CD8-positive, alpha-beta memory T cell (primary cell): ENCODE measurements at regions not wholly inside any gene's neighbourhood (a gene's known extent, or its start where the extent isn't known, plus 50 kb on each side); places are given as distances from the start of the nearest gene placed in this dataset.

ENCODE experiments used
- CTCF ChIA-PET: fragments of 350-600 bp; sonication (Branson Sonifier 250); formaldehyde crosslinking; loops from one replicate; lab custom pipeline; 2021; ENCODE audit warnings: antibody characterized with exemption; lab: Charles Lee
- POLR2A ChIA-PET: fragments of 350-600 bp; sonication (Branson Sonifier 250); formaldehyde crosslinking; loops from one replicate; lab custom pipeline; 2021; ENCODE audit warnings: antibody characterized with exemption; lab: Charles Lee
- DNase-seq, 5 donors: peaks; one replicate each; pipeline versions ENCODE4 v3.0.0 to v3.0.0-alpha.2; 2020 to 2022; ENCODE audit warnings: mixed read lengths in 1 of 5
- H3K27ac ChIP-seq: one replicate; pipeline ENCODE4 v1.7.0; 2013; ENCODE audit warnings: low read depth, mild to moderate bottlenecking, low read length, moderate library complexity
- H3K27me3 ChIP-seq: 2 replicates; pipeline ENCODE4 v1.7.0; 2013; ENCODE audit warnings: low read length, mild to moderate bottlenecking; ENCODE audit not compliant: insufficient read depth, poor library complexity, severe bottlenecking
- H3K36me3 ChIP-seq: 2 replicates; pipeline ENCODE4 v1.7.0; 2013; ENCODE audit warnings: mild to moderate bottlenecking, low read length, moderate library complexity; ENCODE audit not compliant: insufficient read depth
- H3K4me1 ChIP-seq: 2 replicates; pipeline ENCODE4 v1.7.0; 2013; ENCODE audit warnings: mild to moderate bottlenecking, low read length, moderate library complexity; ENCODE audit not compliant: insufficient read depth
- H3K4me3 ChIP-seq: 2 replicates; pipeline ENCODE4 v1.7.0; 2013; ENCODE audit warnings: mild to moderate bottlenecking, low read length
- H3K9me3 ChIP-seq: 2 replicates; pipeline ENCODE4 v1.7.0; 2013; ENCODE audit warnings: mild to moderate bottlenecking, low read length
- H3K27ac Mint-ChIP-seq, 8 donors: one replicate each; pipeline ENCODE4 v1.8.0; 2020 to 2021; ENCODE audit warnings: mixed read lengths in 8 of 8, mild to moderate bottlenecking in 6 of 8, inconsistent platforms in 3 of 8, moderate library complexity in 3 of 8
- H3K27me3 Mint-ChIP-seq, 2 donors: one replicate each; pipeline ENCODE4 v1.8.0; 2020 to 2021; ENCODE audit warnings: mixed read lengths in 2 of 2, mild to moderate bottlenecking in 1 of 2, moderate library complexity in 1 of 2
- H3K36me3 Mint-ChIP-seq, 3 donors: one replicate each; pipeline ENCODE4 v1.8.0; 2020 to 2021; ENCODE audit warnings: mixed read lengths in 3 of 3, inconsistent platforms in 1 of 3, mild to moderate bottlenecking in 1 of 3
- H3K4me1 Mint-ChIP-seq, 3 donors: one replicate each; pipeline ENCODE4 v1.8.0; 2020 to 2021; ENCODE audit warnings: mixed read lengths in 3 of 3, inconsistent platforms in 1 of 3, mild to moderate bottlenecking in 1 of 3
- H3K4me3 Mint-ChIP-seq, 7 donors: one replicate each; pipeline ENCODE4 v1.8.0; 2020 to 2021; ENCODE audit warnings: mixed read lengths in 7 of 7, mild to moderate bottlenecking in 6 of 7, moderate library complexity in 4 of 7, inconsistent platforms in 2 of 7
- H3K9me3 Mint-ChIP-seq, 5 donors: one replicate each; pipeline ENCODE4 v1.8.0; 2020 to 2022; ENCODE audit warnings: mixed read lengths in 5 of 5, mild to moderate bottlenecking in 3 of 5, moderate library complexity in 2 of 5, inconsistent platforms in 1 of 5

DNA sequence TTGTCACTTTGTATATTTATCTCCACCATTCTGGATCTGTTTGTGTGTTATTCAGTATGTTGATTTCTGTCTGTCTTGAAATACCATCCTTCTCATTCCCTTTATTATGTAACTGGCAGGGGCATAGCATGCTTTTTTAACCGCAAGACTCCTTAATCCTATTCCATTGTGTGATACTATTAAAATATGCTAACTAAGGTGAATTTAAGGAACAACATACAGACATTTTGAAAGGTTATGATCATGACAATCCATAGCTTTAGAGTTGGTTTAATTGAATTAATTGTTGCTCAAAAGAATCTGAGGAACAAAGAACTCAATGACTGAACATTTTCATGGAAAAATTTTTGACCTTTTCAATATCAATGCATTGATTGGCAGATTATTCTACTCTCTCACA, 677.3 kb upstream of the ROBO1 start:
- Histone ChIP-seq H3K9me3 (no peaks in the 10 kb centered on the region), H3K36me3 (no peaks in the 10 kb centered on the region), H3K27ac (no peak overlapping the region), H3K4me3 (no peak overlapping the region), H3K4me1 (no peaks in the 10 kb centered on the region), H3K27me3 (no peaks in the 10 kb centered on the region)
- Mint-ChIP-seq H3K27me3 (no peaks in the 10 kb centered on the region), H3K4me3 (no peak overlapping the region), H3K27ac (no peak overlapping the region), H3K9me3 (peaks cover 0 to 20% (median under 1%) of the 10 kb centered on the region in 5 donors), H3K4me1 (no peaks in the 10 kb centered on the region), H3K36me3 (no peaks in the 10 kb centered on the region)
- CTCF ChIA-PET: no interaction called here
- POLR2A ChIA-PET: no interaction called here
- DNase-seq: no peak

DNA sequence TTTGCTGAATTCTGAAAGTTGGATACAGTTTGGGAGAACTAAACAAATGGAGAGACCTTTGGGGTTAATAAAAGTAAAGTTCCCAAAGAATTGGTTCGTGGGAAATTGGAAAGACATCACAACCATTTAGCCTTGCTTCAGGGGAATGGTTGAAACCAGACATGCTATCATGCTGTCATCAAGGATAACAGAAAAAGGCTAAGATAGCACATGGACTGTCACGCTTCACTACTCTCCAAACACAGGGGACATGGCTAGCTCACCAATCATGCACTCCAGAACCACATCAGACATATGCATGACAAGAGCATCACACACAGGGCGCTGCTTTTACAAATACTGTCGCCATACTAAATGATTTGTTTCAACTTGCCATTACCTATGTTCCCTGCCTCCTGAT, 671.7 kb upstream of the ROBO1 start:
- H3K4me3 ChIP-seq: no peak overlapping the region
- peaks cover 0 to 13% (median 7%) of the 10 kb centered on the region in 5 donors for H3K9me3 Mint-ChIP-seq
- no peak overlapping the region for H3K27ac ChIP-seq

DNA sequence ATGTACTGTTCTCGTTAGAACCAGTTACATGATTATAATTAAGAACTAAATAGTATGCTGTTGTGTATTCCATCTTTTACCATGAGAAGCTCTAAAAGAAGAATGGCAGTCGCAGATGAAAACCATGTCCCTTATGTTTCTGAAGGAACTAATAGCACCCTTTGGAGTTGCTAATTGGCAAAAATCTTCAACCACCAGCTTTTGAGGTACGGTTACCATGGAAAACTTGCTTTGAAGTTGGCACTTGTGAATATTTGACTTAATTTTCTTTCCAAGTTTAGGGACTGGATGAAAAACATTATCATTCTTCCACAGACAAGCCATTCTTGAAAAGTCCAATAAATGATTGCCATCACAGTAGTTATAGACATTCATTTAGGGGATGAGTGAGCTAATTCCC, 666.6 kb upstream of the ROBO1 start:
- no peak overlapping the region for H3K27ac Mint-ChIP-seq
- no peaks in the 10 kb centered on the region for H3K36me3 Mint-ChIP-seq
- Histone ChIP-seq H3K9me3 (no peaks in the 10 kb centered on the region), H3K36me3 (no peaks in the 10 kb centered on the region), H3K4me3 (no peak overlapping the region), H3K4me1 (no peaks in the 10 kb centered on the region), H3K27me3 (no peaks in the 10 kb centered on the region), H3K27ac (no peak overlapping the region)
- ChIA-PET POLR2A (no interaction called here), CTCF (no interaction called here)
- no peak overlapping the region for H3K4me3 Mint-ChIP-seq
- no peaks in the 10 kb centered on the region for H3K4me1 Mint-ChIP-seq
- H3K9me3 Mint-ChIP-seq: peaks cover 3 to 22% (median 17%) of the 10 kb centered on the region in 5 donors
- DNase-seq: no peak
- no peaks in the 10 kb centered on the region for H3K27me3 Mint-ChIP-seq

More for the DNA sequence above, 671.7 kb upstream of the ROBO1 start:
- H3K27ac Mint-ChIP-seq: no peak overlapping the region
- H3K4me3 Mint-ChIP-seq: no peak overlapping the region
- H3K9me3 ChIP-seq: no peaks in the 10 kb centered on the region
- H3K4me1 ChIP-seq: no peaks in the 10 kb centered on the region
- no peaks in the 10 kb centered on the region for H3K36me3 Mint-ChIP-seq
- no peaks in the 10 kb centered on the region for H3K36me3 ChIP-seq
- ChIA-PET CTCF (no interaction called here), POLR2A (no interaction called here)
- no peak for DNase-seq
- no peaks in the 10 kb centered on the region for H3K27me3 ChIP-seq
- no peaks in the 10 kb centered on the region for H3K27me3 Mint-ChIP-seq
- no peaks in the 10 kb centered on the region for H3K4me1 Mint-ChIP-seq

DNA sequence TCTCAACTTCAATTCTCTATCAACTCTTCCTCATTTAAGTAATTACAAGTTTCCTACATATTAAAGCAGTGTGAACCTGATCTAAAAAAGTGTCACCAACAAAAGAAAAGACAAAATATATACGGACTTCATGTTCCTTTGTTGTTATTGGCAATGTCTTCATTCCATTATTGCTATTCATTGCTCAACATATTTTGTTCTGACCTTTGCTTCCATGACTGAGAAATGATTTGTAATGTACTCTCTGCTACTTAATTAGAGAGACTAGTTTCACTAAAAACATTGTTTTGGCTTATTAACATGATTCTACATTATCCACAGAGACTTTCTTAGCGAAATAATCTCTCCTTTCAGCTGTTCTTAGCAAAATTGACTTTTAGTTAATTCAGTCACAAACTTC, 657.2 kb upstream of the ROBO1 start:
- H3K4me1 Mint-ChIP-seq: no peaks in the 10 kb centered on the region
- no peak overlapping the region for H3K27ac Mint-ChIP-seq
- Histone ChIP-seq H3K4me1 (no peaks in the 10 kb centered on the region), H3K36me3 (no peaks in the 10 kb centered on the region), H3K4me3 (no peak overlapping the region), H3K27ac (no peak overlapping the region), H3K27me3 (no peaks in the 10 kb centered on the region), H3K9me3 (no peaks in the 10 kb centered on the region)
- POLR2A ChIA-PET: no interaction called here
- no peak overlapping the region for H3K4me3 Mint-ChIP-seq
- H3K9me3 Mint-ChIP-seq: peaks cover 11 to 55% (median 16%) of the 10 kb centered on the region in 5 donors
- H3K36me3 Mint-ChIP-seq: no peaks in the 10 kb centered on the region
- CTCF ChIA-PET: no interaction called here
- no peaks in the 10 kb centered on the region for H3K27me3 Mint-ChIP-seq
- no peak for DNase-seq

DNA sequence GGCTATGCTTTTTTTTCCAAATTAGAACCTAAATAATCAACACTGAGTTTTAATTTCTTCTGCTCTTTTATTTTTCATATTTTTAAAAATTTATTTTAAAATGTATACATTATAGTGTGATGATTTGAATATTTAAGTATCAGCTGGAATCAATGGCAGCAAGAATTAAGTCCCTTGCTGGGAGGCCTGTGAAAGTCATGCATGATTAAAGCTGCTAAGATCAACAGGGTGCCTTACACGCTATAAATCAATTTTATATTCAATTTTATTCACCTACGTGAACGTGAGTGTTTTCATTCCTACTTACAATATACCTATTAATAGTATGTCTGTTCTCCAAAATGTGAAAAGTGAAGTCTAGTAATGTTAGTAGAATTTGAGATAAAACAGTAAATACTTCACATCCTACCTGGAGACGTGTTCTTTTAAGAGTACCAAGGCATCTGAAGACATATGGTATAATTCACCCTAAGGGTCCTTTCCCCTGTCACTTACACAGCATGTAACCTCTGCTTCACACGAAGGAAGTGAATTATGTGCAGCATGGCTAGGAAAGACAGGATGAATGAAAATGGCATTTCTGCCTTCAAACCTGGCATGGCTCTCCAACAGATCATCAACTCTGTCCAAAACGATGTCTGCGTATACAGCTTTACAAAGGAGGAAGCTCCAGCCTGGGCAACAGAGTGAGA, 640.4 kb upstream of the ROBO1 start:
- peaks cover 0 to 1% of the 10 kb centered on the region in 2 donors for H3K27me3 Mint-ChIP-seq
- H3K4me3 Mint-ChIP-seq: no peak overlapping the region
- H3K36me3 Mint-ChIP-seq: no peaks in the 10 kb centered on the region
- Histone ChIP-seq H3K4me1 (no peaks in the 10 kb centered on the region), H3K27ac (no peak overlapping the region), H3K27me3 (no peaks in the 10 kb centered on the region), H3K36me3 (no peaks in the 10 kb centered on the region), H3K4me3 (no peak overlapping the region), H3K9me3 (no peaks in the 10 kb centered on the region)
- POLR2A ChIA-PET: no interaction called here
- H3K27ac Mint-ChIP-seq: no peak overlapping the region
- DNase-seq: no peak
- CTCF ChIA-PET: no interaction called here
- H3K9me3 Mint-ChIP-seq: peaks cover 4 to 26% (median 5%) of the 10 kb centered on the region in 5 donors
- no peaks in the 10 kb centered on the region for H3K4me1 Mint-ChIP-seq

DNA sequence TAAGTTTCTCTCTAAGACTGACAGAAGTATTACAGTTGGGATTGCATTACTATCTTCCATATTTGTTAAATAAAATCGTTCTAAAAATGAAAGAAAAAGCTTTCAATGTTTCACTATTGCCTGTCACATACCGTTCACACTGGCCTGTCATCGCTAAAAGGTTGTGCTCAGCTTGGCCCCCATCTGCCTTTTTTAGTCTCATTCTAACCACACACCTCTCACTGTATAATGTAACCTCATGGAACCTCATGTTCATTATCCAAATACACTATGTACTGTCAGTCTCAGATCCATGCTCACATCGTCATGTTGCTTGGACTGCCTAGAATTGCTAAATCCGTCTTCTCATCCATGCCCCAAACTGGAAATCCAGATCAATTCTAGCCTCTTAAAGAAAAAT, 637.8 kb upstream of the ROBO1 start:
- Mint-ChIP-seq H3K27me3 (peaks cover 0 to 1% of the 10 kb centered on the region in 2 donors), H3K36me3 (no peaks in the 10 kb centered on the region), H3K4me1 (no peaks in the 10 kb centered on the region), H3K4me3 (no peak overlapping the region), H3K9me3 (peaks cover 0 to 25% (median 9%) of the 10 kb centered on the region in 5 donors), H3K27ac (no peak overlapping the region)
- POLR2A ChIA-PET: no interaction called here
- Histone ChIP-seq H3K36me3 (no peaks in the 10 kb centered on the region), H3K27ac (no peak overlapping the region), H3K4me1 (no peaks in the 10 kb centered on the region), H3K9me3 (no peaks in the 10 kb centered on the region), H3K4me3 (no peak overlapping the region), H3K27me3 (no peaks in the 10 kb centered on the region)
- CTCF ChIA-PET: no interaction called here
- DNase-seq: no peak

DNA sequence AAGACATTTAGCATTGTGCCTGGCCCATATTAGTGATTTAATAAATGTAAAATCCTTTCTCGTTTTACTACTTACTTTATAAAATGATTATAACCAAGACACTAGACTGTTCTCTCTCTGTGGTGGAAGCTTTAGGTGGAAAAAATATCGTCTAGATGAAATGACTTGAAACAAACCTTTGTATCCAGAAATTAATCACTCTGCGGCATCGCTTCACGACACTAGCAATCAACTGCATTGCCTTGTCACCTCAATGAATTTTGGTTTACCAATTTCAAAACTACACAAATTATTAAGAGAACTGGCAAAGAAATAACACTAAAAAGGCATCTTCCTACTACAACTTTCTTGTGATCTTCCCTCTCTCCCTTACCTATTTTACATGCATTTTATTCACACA, 627.2 kb upstream of the ROBO1 start:
- Histone ChIP-seq H3K4me3 (no peak overlapping the region), H3K27ac (no peak overlapping the region), H3K27me3 (no peaks in the 10 kb centered on the region), H3K4me1 (no peaks in the 10 kb centered on the region), H3K36me3 (no peaks in the 10 kb centered on the region), H3K9me3 (no peaks in the 10 kb centered on the region)
- H3K4me3 Mint-ChIP-seq: no peak overlapping the region
- no peak for DNase-seq
- no peaks in the 10 kb centered on the region for H3K27me3 Mint-ChIP-seq
- H3K9me3 Mint-ChIP-seq: peaks cover 9 to 22% (median 12%) of the 10 kb centered on the region in 5 donors
- CTCF ChIA-PET: no interaction called here
- H3K4me1 Mint-ChIP-seq: no peaks in the 10 kb centered on the region
- POLR2A ChIA-PET: no interaction called here
- H3K27ac Mint-ChIP-seq: no peak overlapping the region
- no peaks in the 10 kb centered on the region for H3K36me3 Mint-ChIP-seq

DNA sequence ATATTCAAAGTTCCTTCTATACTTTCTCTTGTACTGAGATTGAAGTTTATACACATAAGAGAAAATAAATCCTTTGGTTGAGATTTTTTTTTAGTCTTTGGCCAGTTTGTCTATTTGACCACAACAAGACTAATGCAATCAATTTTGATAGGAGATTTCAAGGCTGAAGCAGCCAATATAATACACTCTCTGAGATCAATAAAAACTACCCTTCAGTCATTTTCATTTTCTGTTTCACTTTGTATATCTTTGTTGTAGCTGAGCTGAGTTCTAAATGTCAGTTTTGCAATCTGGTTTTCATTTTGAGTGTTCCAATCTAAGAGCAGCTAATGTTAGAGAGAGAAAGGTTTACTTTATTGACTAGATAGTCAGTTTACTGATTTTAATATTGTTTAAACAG, 623.8 kb upstream of the ROBO1 start:
- no peak overlapping the region for H3K4me3 Mint-ChIP-seq
- Histone ChIP-seq H3K4me3 (no peak overlapping the region), H3K27me3 (no peaks in the 10 kb centered on the region), H3K9me3 (no peaks in the 10 kb centered on the region), H3K27ac (no peak overlapping the region), H3K36me3 (no peaks in the 10 kb centered on the region), H3K4me1 (no peaks in the 10 kb centered on the region)
- no peaks in the 10 kb centered on the region for H3K4me1 Mint-ChIP-seq
- no peak for DNase-seq
- CTCF ChIA-PET: no interaction called here
- H3K9me3 Mint-ChIP-seq: peaks cover 7 to 16% (median 12%) of the 10 kb centered on the region in 5 donors
- H3K27ac Mint-ChIP-seq: no peak overlapping the region
- no peaks in the 10 kb centered on the region for H3K27me3 Mint-ChIP-seq
- H3K36me3 Mint-ChIP-seq: no peaks in the 10 kb centered on the region
- POLR2A ChIA-PET: no interaction called here
